MM.1S (cell line): ENCODE measurements at regions not wholly inside any gene's neighbourhood (a gene's known extent, or its start where the extent isn't known, plus 50 kb on each side); places are given as distances from the start of the nearest gene placed in this dataset.

ENCODE experiments used
- DNase-seq: peaks from one replicate; pipeline ENCODE4 v3.0.0-alpha.2; 2015
- H2AFZ ChIP-seq: fragments of 300-600 bp; sonication (generic); 2 replicates; pipeline ENCODE4 v1.6.0; 2016; ENCODE audit warnings: antibody characterized with exemption, low read length
- H3F3A ChIP-seq: fragments of 300-600 bp; sonication (generic); 2 replicates; pipeline ENCODE4 v1.6.1; 2016; ENCODE audit warnings: mild to moderate bottlenecking, antibody characterized with exemption, low read length, moderate library complexity, mixed read lengths; ENCODE audit not compliant: insufficient read depth
- H3K27ac ChIP-seq: fragments of 300-600 bp; sonication (generic); 2 replicates; pipeline ENCODE4 v1.5.1; 2016; ENCODE audit warnings: mild to moderate bottlenecking, low read length
- H3K27me3 ChIP-seq: fragments of 300-600 bp; sonication (generic); replicated peaks from 2 replicates; pipeline ENCODE4 v1.6.0; 2016; ENCODE audit warnings: low read length; ENCODE audit not compliant: insufficient read depth
- H3K36me3 ChIP-seq: fragments of 300-600 bp; sonication (generic); replicated peaks from 2 replicates; pipeline ENCODE4 v1.6.1; 2016; ENCODE audit warnings: mild to moderate bottlenecking, low read length, mixed read lengths; ENCODE audit not compliant: insufficient read depth
- H3K4me1 ChIP-seq: fragments of 300-600 bp; sonication (generic); 2 replicates; pipeline ENCODE4 v1.6.1; 2016; ENCODE audit warnings: low read length, mixed read lengths
- H3K4me2 ChIP-seq: fragments of 300-600 bp; sonication (generic); 2 replicates; pipeline ENCODE4 v1.6.0; 2016; ENCODE audit warnings: low read depth, low read length
- H3K4me3 ChIP-seq: fragments of 300-600 bp; sonication (generic); 2 replicates; pipeline ENCODE4 v1.5.1; 2016; ENCODE audit warnings: low read length, mixed read lengths
- H3K79me2 ChIP-seq: fragments of 300-600 bp; sonication (generic); 2 replicates; pipeline ENCODE4 v1.6.1; 2016; ENCODE audit warnings: mixed run types, low read length, mixed read lengths
- H3K9ac ChIP-seq: fragments of 300-600 bp; sonication (generic); 2 replicates; pipeline ENCODE4 v1.6.1; 2016; ENCODE audit warnings: low read length, mixed read lengths
- H3K9me2 ChIP-seq: fragments of 300-600 bp; sonication (generic); replicated peaks from 2 replicates; pipeline ENCODE4 v1.6.1; 2016; ENCODE audit warnings: mild to moderate bottlenecking, low read length, mixed read lengths; ENCODE audit not compliant: insufficient read depth
- H3K9me3 ChIP-seq: fragments of 300-600 bp; sonication (generic); replicated peaks from 2 replicates; pipeline ENCODE4 v1.6.1; 2016; ENCODE audit warnings: mild to moderate bottlenecking, low read length, mixed read lengths; ENCODE audit not compliant: insufficient read depth
- H4K20me1 ChIP-seq: fragments of 300-600 bp; sonication (generic); 2 replicates; pipeline ENCODE4 v1.6.1; 2016; ENCODE audit warnings: mild to moderate bottlenecking, low read length, moderate library complexity, mixed read lengths; ENCODE audit not compliant: insufficient read depth
- CTCF ChIP-seq: fragments of 300-600 bp; sonication (generic); IDR thresholded peaks from 2 replicates; pipeline ENCODE4 v1.5.1; 2016; ENCODE audit warnings: antibody characterized with exemption, low read length, mixed read lengths
- EZH2 ChIP-seq: fragments of 300-600 bp; sonication (generic); optimal IDR thresholded peaks from 2 replicates; pipeline ENCODE3; 2017; ENCODE audit warnings: low read depth, mild to moderate bottlenecking, antibody characterized with exemption, low read length, mixed read lengths
- EZH2phosphoT487 ChIP-seq: fragments of 300-600 bp; sonication (generic); IDR thresholded peaks from 2 replicates; pipeline ENCODE4 v1.6.1; 2018; ENCODE audit warnings: antibody characterized with exemption, low read length

- no peak for TF ChIP-seq EZH2phosphoT487
- no peak for TF ChIP-seq CTCF
- TF ChIP-seq EZH2, result no peak
- H3K9me3 ChIP-seq, result no peaks in the 10 kb centered on the region
- no peak for DNase-seq
- H3K27ac ChIP-seq, result no peak overlapping the region
- H4K20me1 ChIP-seq, result no peaks in the 10 kb centered on the region
- no peaks in the 10 kb centered on the region for H3K4me1 ChIP-seq
- H3K36me3 ChIP-seq, result no peaks in the 10 kb centered on the region
- H3F3A ChIP-seq, result no peaks in the 10 kb centered on the region
- no peak overlapping the region for H3K4me2 ChIP-seq
- H2AFZ ChIP-seq, result no peak overlapping the region
- no peaks in the 10 kb centered on the region for H3K27me3 ChIP-seq
- H3K9me2 ChIP-seq, result no peaks in the 10 kb centered on the region
- H3K79me2 ChIP-seq, result no peaks in the 10 kb centered on the region
- no peak overlapping the region for H3K9ac ChIP-seq
- H3K4me3 ChIP-seq, result no peak overlapping the region
Measured at GRCh38 chr1:109826930-109827349, 63.2 kb upstream of the EPS8L3 start.

GRCh38 chr1:109826446-109826845 lies 62.7 kb upstream of the EPS8L3 start:
- Histone ChIP-seq H3K9me2 (no peaks in the 10 kb centered on the region), H3K27me3 (no peaks in the 10 kb centered on the region), H3K4me2 (no peak overlapping the region), H3K9ac (no peak overlapping the region), H3K4me1 (no peaks in the 10 kb centered on the region), H3K79me2 (no peaks in the 10 kb centered on the region), H3F3A (no peaks in the 10 kb centered on the region), H4K20me1 (no peaks in the 10 kb centered on the region), H3K27ac (no peak overlapping the region), H3K36me3 (no peaks in the 10 kb centered on the region), H3K4me3 (no peak overlapping the region), H2AFZ (no peak overlapping the region), H3K9me3 (no peaks in the 10 kb centered on the region)
- no peak for DNase-seq
- TF ChIP-seq EZH2, result no peak
- no peak for TF ChIP-seq CTCF

- H3K27me3 ChIP-seq, result no peaks in the 10 kb centered on the region
- H3K4me3 ChIP-seq, result no peak overlapping the region
- no peaks in the 10 kb centered on the region for H3K4me1 ChIP-seq
Measured at GRCh38 chr1:109824349-109825115, 60.8 kb upstream of the EPS8L3 start.

More at GRCh38 chr1:109824349-109825115, 60.8 kb upstream of the EPS8L3 start:
- Histone ChIP-seq H3K79me2 (no peaks in the 10 kb centered on the region), H3K9me3 (no peaks in the 10 kb centered on the region), H3F3A (no peaks in the 10 kb centered on the region), H3K9me2 (no peaks in the 10 kb centered on the region), H3K27ac (no peak overlapping the region), H2AFZ (no peak overlapping the region), H3K9ac (no peak overlapping the region), H3K36me3 (no peaks in the 10 kb centered on the region), H3K4me2 (no peak overlapping the region), H4K20me1 (no peaks in the 10 kb centered on the region)
- no peak for DNase-seq
- TF ChIP-seq EZH2phosphoT487 (no peak), EZH2 (no peak), CTCF (no peak)
